Aorta (tissue), 5 donors: ENCODE measurements at regions not wholly inside any gene's neighbourhood (a gene's known extent, or its start where the extent isn't known, plus 50 kb on each side); places are given as distances from the start of the nearest gene placed in this dataset.

Experiments
- ATAC-seq: fragments of 200-7000 bp; cut with Tn5 transposase; one replicate; pipeline ENCODE4 v1.9.1; 2022; ENCODE audit warnings: moderate library complexity; ENCODE audit not compliant: low FRiP score
- DNase-seq, 2 donors: peaks; one replicate each; pipeline ENCODE4 v3.0.0-alpha.2; 2020
- H3K27ac ChIP-seq, 2 donors: one replicate each; pipeline ENCODE4 v1.5.1; 2013; ENCODE audit warnings: low read length in 2 of 2, mild to moderate bottlenecking in 2 of 2, moderate library complexity in 2 of 2, control low read depth in 1 of 2, inconsistent platforms in 1 of 2, low read depth in 1 of 2
- H3K27me3 ChIP-seq, 2 donors: one replicate each; pipeline ENCODE4 v1.6.1; 2013; ENCODE audit warnings: control low read depth in 1 of 2, low read length in 1 of 2, mild to moderate bottlenecking in 1 of 2, moderate library complexity in 1 of 2; ENCODE audit not compliant: insufficient read depth in 2 of 2, control insufficient read depth in 1 of 2
- H3K36me3 ChIP-seq, 2 donors: one replicate each; pipeline ENCODE4 v1.6.1; 2013; ENCODE audit warnings: control low read depth in 1 of 2, low read length in 1 of 2, mild to moderate bottlenecking in 1 of 2; ENCODE audit not compliant: insufficient read depth in 2 of 2, control insufficient read depth in 1 of 2
- H3K4me1 ChIP-seq, 2 donors: one replicate each; pipeline ENCODE4 v1.6.1; 2013; ENCODE audit warnings: low read length in 2 of 2, control low read depth in 1 of 2, mild to moderate bottlenecking in 1 of 2, moderate library complexity in 1 of 2; ENCODE audit not compliant: insufficient read depth in 2 of 2, control insufficient read depth in 1 of 2
- H3K4me3 ChIP-seq, 2 donors: one replicate each; pipeline ENCODE4 v1.5.1; 2013; ENCODE audit warnings: low read length in 2 of 2, control low read depth in 1 of 2, mild to moderate bottlenecking in 1 of 2
- H3K9me3 ChIP-seq: one replicate; pipeline ENCODE4 v1.6.1; 2013; ENCODE audit warnings: mild to moderate bottlenecking, low read length; ENCODE audit not compliant: control insufficient read depth
- WGBS, 2 donors: extraction: QIAGEN DNeasy Blood & Tissue Kit; methylation state at CpG; one replicate each; pipeline ENCODE4 v1.1.7; 2013; 5-methylcytosine and 5-hydroxymethylcytosine counted together
- intact Hi-C, 2 donors: fragments of 100-400 bp; cut with DNase I; formaldehyde crosslinking; loops; one replicate each; pipeline versions ENCODE4 v1.14.2 to v1.15.0; 2022
- donor health status: healthy with polysubstance abuse.
- donor health status: Bipolar disorder and iron deficiency.
- donor health status: DM: no; HTN: no; CAD: no.
- donor health status: DM: no; HTN: no; CAD: no.
- donor health status: DM: yes; HTN: yes; CAD: no.

DNA sequence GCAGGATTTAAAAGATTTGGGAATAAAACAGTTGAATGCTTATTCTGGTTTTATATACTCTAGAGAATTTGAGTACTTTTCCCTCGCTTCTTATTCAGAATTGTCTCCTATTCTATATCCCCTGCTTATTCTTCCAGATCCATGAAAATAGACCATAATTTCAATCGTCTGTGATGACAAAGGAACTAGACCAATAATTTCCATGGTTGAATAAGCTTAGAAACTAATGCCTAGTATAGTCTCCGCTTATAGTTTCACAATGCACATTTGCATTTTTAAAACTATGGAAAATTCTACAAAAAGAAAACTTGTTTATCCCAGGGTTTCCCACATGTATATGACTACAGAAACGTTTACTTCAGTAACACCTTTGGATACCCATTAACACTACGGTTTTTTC is 247.4 kb upstream of the NR5A2 start:
- 78 to 80% methylated on average over 5 of the region's 5 CpGs for WGBS, 2 donors
- ATAC-seq, result no peak
- Histone ChIP-seq H3K4me1 (no peaks in the 10 kb centered on the region), H3K9me3 (peaks cover 2% of the 10 kb centered on the region), H3K4me3 (no peak overlapping the region), H3K27me3 (no peaks in the 10 kb centered on the region), H3K27ac (no peak overlapping the region), H3K36me3 (no peaks in the 10 kb centered on the region)
- DNase-seq, result no peak
- intact Hi-C loops, result no loop called here

DNA sequence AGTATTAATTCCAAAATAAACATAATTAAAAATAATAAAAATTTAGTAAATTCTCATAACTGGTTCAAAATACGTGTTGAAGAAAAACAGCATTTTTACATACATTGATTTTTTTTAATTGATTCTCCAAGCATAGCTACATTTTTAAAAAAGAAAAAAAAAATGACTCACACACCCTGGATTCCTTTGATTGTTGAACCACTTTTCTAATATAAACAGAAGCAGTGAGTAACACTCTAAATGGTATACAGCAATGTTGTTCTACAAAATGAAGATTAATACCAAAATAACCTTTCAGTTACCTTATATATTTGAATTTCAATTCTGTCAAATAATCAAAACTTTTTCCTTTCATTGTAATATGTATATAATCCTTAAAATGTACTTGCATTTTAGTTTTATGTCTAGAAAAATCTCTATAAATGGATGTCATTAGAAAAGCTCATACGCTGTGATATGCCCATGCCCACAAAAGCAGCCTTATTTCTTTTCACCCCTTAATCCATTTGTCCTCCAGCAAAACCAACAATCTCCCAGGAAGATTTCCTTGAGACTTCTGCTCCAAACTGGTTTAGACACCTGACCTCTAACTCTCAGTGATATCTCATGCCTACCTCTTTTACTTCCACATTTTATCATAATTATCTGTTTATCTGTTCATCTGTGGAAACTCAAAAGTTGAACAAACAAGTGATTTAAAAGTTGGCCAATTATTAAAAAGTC is 246.4 kb upstream of the NR5A2 start:
- H3K27me3 ChIP-seq, result no peaks in the 10 kb centered on the region
- H3K4me1 ChIP-seq, result no peaks in the 10 kb centered on the region
- intact Hi-C loops, result no loop called here
- WGBS, 2 donors, result 87 to 88% methylated on average over 2 of the region's 2 CpGs
- H3K9me3 ChIP-seq, result peaks cover 2% of the 10 kb centered on the region
- H3K4me3 ChIP-seq, result no peak overlapping the region
- no peak overlapping the region for H3K27ac ChIP-seq
- ATAC-seq, result no peak
- no peaks in the 10 kb centered on the region for H3K36me3 ChIP-seq
- no peak for DNase-seq

DNA sequence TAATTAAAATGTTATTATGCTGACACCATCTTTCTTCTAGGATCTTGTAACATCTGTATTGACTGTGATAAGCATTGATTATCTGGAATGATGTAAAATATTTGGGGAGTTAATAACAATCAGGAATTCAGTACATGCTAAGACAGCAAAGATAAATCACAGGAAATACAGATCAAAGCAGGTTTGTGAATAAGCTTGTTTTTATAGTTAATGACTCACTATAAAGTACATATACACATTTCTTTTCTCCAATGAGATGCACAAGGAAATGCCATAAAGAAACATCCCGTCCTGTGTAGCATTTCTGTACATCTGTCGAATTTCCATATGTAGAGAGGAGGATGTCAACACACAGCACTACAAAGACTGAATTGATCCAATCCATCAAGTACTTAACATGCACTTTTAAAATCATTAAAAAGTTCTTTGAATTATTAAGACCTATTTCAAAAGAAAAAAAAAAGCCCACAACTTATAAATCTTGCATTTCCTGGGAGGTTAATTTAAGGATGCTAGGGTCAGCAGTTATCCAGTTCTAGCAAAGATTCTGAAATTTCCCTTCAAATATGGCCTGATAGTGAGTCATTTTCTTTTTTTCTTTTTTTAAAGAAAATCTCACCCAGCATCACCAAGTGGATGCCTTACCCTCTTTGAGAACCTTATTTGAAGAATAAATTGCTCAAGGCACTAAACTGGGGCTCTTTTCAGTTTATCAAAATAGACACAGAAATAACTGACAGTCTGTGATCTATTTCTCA is 243.2 kb upstream of the NR5A2 start:
- no peak overlapping the region for H3K4me3 ChIP-seq
- H3K27ac ChIP-seq, result no peak overlapping the region
- intact Hi-C loops, result no loop called here
- WGBS, 2 donors, result 47 to 50% methylated on average over 2 of the region's 2 CpGs
- DNase-seq (no peak), ATAC-seq (no peak)
- H3K27me3 ChIP-seq, result no peaks in the 10 kb centered on the region
- no peaks in the 10 kb centered on the region for H3K36me3 ChIP-seq
- H3K4me1 ChIP-seq, result no peaks in the 10 kb centered on the region
- H3K9me3 ChIP-seq, result peaks cover 2% of the 10 kb centered on the region

DNA sequence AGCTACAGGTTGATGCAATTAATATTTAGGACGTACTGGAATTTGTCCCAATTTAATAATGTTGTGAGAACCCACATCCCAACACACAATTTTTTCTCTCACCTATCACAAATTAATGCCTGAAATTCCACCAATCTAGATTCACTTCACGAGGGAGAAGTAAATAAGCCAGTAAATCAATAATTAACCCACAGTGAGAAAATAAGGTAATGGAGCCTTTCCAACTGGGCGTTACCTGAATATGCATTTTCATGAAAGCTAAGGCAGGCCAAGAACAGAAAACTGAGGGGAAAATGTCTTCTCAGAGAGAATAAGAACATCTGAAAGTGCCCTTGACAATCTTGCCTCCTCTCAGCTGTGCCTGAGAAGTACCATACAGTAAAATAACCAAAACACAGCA is 240.8 kb upstream of the NR5A2 start:
- intact Hi-C loops, result no loop called here
- ATAC-seq (no peak), DNase-seq (no peak)
- WGBS, 2 donors, result 71 to 78% methylated on average over 3 of the region's 3 CpGs
- H3K4me3 ChIP-seq, result no peak overlapping the region
- H3K9me3 ChIP-seq, result peaks cover 2% of the 10 kb centered on the region
- H3K4me1 ChIP-seq, result no peaks in the 10 kb centered on the region
- H3K36me3 ChIP-seq, result no peaks in the 10 kb centered on the region
- H3K27ac ChIP-seq, result no peak overlapping the region
- H3K27me3 ChIP-seq, result no peaks in the 10 kb centered on the region

DNA sequence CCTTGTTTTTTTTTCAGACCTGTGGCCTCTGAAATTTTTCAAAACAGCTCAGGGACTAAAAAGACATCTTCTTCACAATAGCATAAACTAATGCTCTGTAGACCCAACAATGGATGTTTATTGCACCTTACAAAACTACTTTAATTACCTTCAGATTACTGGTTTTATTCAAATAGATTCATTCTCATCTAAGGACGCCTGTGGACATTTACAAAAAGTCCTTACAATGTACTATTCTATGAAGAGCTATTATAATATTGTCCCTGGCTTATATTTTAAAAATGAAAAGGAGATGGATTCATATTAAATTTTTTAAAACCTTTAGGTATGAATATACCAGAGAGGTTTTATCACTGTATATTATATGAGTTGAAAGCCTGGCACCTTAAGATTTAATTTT is 238.4 kb upstream of the NR5A2 start:
- Histone ChIP-seq H3K27ac (no peak overlapping the region), H3K9me3 (no peaks in the 10 kb centered on the region), H3K4me3 (no peak overlapping the region), H3K27me3 (no peaks in the 10 kb centered on the region), H3K4me1 (no peaks in the 10 kb centered on the region), H3K36me3 (no peaks in the 10 kb centered on the region)
- DNase-seq (no peak), ATAC-seq (no peak)
- 64 to 67% methylated on average over 1 of the region's 1 CpG for WGBS, 2 donors
- intact Hi-C loops, result no loop called here

DNA sequence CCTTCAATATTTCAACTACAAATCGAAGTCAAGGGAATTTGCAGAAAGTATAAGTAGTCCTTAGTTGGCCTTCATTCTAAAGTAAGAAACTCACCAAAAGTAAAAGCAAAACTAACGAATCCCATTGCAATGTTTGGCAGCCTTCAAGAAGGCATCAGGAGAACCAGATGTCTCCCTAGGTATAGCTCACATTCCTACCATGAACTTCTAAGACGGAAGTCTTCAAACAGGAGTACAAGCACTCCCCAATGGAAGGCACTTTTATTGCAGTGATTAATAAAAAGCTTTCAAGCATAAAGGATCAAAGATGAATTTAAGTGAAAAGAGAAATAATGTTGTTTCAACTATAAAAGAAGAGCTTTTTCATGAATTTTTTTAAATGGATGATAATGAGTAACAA is 236.0 kb upstream of the NR5A2 start:
- ATAC-seq, result no peak
- intact Hi-C loops, result no loop called here
- H3K27me3 ChIP-seq, result no peaks in the 10 kb centered on the region

DNA sequence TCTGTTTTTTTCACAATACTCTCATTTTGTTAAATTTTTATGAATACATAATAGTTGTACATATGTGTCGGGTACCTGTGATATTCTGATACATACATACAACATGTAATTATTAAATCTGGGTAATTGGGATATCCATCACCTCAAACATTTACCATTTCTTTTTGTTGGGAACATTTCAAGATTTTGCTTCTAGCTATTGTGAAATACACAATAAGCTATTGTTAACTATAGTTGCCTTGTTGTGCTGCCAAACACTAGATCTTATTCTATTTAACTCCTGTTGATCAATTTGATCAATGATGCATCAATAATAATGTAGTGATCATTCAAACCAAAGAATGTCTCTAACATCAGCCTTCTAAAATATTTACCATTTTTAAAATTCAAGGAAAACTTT is 234.6 kb upstream of the NR5A2 start:
- no peak for ATAC-seq
- no peak overlapping the region for H3K27ac ChIP-seq
- no peaks in the 10 kb centered on the region for H3K27me3 ChIP-seq
- intact Hi-C loops, result no loop called here
- H3K36me3 ChIP-seq, result no peaks in the 10 kb centered on the region
- H3K4me1 ChIP-seq, result no peaks in the 10 kb centered on the region
- no peak for DNase-seq
- H3K4me3 ChIP-seq, result no peak overlapping the region
- no peaks in the 10 kb centered on the region for H3K9me3 ChIP-seq
- whole genome bisulfite sequencing, 2 donors, result 84 to 85% methylated on average over 1 of the region's 1 CpG

More for the DNA sequence above, 236.0 kb upstream of the NR5A2 start:
- WGBS, 2 donors, result 69 to 78% methylated on average over 3 of the region's 3 CpGs
- Histone ChIP-seq H3K36me3 (no peaks in the 10 kb centered on the region), H3K9me3 (no peaks in the 10 kb centered on the region), H3K27ac (no peak overlapping the region), H3K4me3 (no peak overlapping the region), H3K4me1 (no peaks in the 10 kb centered on the region)
- no peak for DNase-seq

DNA sequence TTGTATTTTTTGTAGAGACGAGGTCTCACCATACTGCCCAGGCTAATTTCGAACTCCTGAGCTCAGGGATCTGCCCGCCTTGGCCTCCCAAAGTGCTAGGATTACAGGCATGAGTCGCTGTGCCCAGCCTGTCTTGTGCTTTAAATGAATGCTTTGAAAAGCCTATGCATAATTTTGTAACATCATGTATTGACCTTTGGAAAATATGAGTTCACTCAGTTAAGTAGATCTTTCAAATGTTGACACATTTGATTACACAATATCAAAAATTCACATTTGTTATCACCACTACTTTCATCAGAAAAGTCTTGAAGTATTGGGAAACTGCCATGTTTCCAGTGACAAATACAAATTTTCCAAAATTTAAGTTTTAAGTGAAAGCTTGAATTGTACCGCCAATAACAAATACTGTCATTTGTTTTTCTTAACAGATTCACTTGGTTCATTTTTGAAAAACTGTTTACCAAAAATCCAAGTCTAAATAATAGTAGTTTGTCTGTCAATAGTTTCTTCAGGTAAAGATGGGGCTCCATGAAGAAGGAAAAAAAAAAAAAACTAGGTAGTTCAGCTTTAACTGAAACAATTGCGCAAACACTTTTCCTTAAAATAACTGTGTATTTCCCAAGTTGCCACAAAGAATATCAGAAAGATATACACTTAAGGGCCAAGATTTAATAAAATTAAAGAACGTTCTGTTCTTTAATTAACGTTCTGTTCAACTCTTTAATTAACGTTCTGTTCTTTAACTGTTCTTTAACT is 233.2 kb upstream of the NR5A2 start:
- DNase-seq (no peak), ATAC-seq (no peak)
- H3K27ac ChIP-seq, result no peak overlapping the region
- H3K4me1 ChIP-seq, result no peaks in the 10 kb centered on the region
- no peaks in the 10 kb centered on the region for H3K36me3 ChIP-seq
- no peaks in the 10 kb centered on the region for H3K27me3 ChIP-seq
- H3K9me3 ChIP-seq, result no peaks in the 10 kb centered on the region
- H3K4me3 ChIP-seq, result no peak overlapping the region
- intact Hi-C loops, result no loop called here
- WGBS, 2 donors, result 81% methylated on average over 9 of the region's 9 CpGs
